H1 (cell line): ENCODE measurements at regions not wholly inside any gene's neighbourhood (a gene's known extent, or its start where the extent isn't known, plus 50 kb on each side); places are given as distances from the start of the nearest gene placed in this dataset.

Experiments
- BCL11A ChIP-seq, 2 experiments: IDR thresholded peaks; one replicate each; pipeline ENCODE4 v1.6.1; 2011; ENCODE audit warnings: low read depth in 2 of 2, low read length in 2 of 2, mild to moderate bottlenecking in 2 of 2
- EZH2 ChIP-seq: fragments of 200-600 bp; sonication (generic); IDR thresholded peaks from 2 replicates; pipeline ENCODE4 v1.7.1; 2012; ENCODE audit warnings: low read depth, mild to moderate bottlenecking, moderate library complexity, low read length, inconsistent platforms; ENCODE audit not compliant: severe bottlenecking
- POLR2AphosphoS5 ChIP-seq: IDR thresholded peaks from 2 replicates; pipeline ENCODE4 v1.6.1; 2011; ENCODE audit warnings: low read depth, low read length
- RAD21 ChIP-seq, 2 experiments: IDR thresholded peaks in 1 of 2; conservative IDR thresholded peaks in 1 of 2; 2 replicates each; pipeline ENCODE4 v1.6.1; 2011; ENCODE audit warnings: low read depth in 2 of 2, low read length in 2 of 2, improper control_type of control experiment in 1 of 2, inconsistent platforms in 1 of 2, mild to moderate bottlenecking in 1 of 2, moderate library complexity in 1 of 2
- RBBP5 ChIP-seq: IDR thresholded peaks from 2 replicates; pipeline ENCODE4 v1.7.1; 2012; ENCODE audit warnings: low read depth, mild to moderate bottlenecking, inconsistent platforms, low read length, moderate library complexity, borderline replicate concordance

DNA sequence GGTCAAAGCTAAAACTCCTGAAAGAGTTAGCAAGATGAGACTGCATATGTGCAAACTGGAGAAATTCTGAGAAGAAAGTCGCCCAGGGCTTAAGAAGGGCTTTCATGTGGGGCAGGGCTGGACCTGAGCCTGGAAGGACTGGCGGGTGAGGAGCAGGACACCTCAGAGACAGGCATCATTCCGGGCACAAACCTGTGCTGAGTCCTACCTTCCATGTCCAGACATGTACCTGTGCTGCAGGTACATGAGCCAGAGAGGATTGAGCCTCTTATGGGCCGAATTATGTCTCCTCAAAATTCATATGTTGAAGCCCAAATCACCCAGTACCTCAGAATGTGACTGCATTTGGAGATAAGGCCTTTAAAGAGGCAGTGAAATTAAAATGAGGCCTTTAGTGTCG, 171.0 kb downstream of the QRSL1 start (continued):
- TF ChIP-seq RAD21 (IDR thresholded peaks at IDR 0.05 in 1 of 2, conservative IDR thresholded peaks at IDR 0.05 in 1 of 2; ENCODE audit: low read depth in 2 of 2, low read length in 2 of 2) (no peak), RBBP5 (no peak), BCL11A (IDR thresholded peaks at IDR 0.05; ENCODE audit: low read depth in 2 of 2, low read length in 2 of 2) (no peak), EZH2 (no peak), POLR2AphosphoS5 (no peak)
